ENCODE measurements at regions not wholly inside any gene's neighbourhood (a gene's known extent, or its start where the extent isn't known, plus 50 kb on each side); places are given as distances from the start of the nearest gene placed in this dataset.

GRCh38 chr12:127538316-127538715 is 728.7 kb upstream of the TMEM132C start:
- no peak overlapping the region for H3K4me3 ChIP-seq (ENCODE audit: low read depth, low read length)
- in situ Hi-C loops (cut with HindIII; ENCODE audit: low pct_ligation_motif_present, low sequenced_read_pairs) = no loop called here
- H3K27me3 ChIP-seq (replicated peaks) = no peaks in the 10 kb centered on the region
- TF ChIP-seq CTCF (IDR thresholded peaks at IDR 0.05; ENCODE audit: low read depth, low read length, missing control alignments) = no peak
- DNase-seq = no peak
- no peak overlapping the region for H3K27ac ChIP-seq
- no peaks in the 10 kb centered on the region for H3K36me3 ChIP-seq (replicated peaks)

GRCh38 chr12:127539226-127539858 is 727.6 kb upstream of the TMEM132C start:
- no peak for TF ChIP-seq CTCF (IDR thresholded peaks at IDR 0.05; ENCODE audit: low read depth, low read length, missing control alignments)
- Histone ChIP-seq H3K36me3 (replicated peaks) (no peaks in the 10 kb centered on the region), H3K27ac (no peak overlapping the region), H3K4me3 (ENCODE audit: low read depth, low read length) (no peak overlapping the region), H3K27me3 (replicated peaks) (no peaks in the 10 kb centered on the region)
- DNase-seq = no peak
- in situ Hi-C loops (cut with HindIII; ENCODE audit: low pct_ligation_motif_present, low sequenced_read_pairs) = no loop called here

- in situ Hi-C loops (cut with HindIII; ENCODE audit: low pct_ligation_motif_present, low sequenced_read_pairs) = no loop called here
- Histone ChIP-seq H3K4me3 (ENCODE audit: low read depth, low read length) (no peak overlapping the region), H3K27me3 (replicated peaks) (no peaks in the 10 kb centered on the region), H3K27ac (no peak overlapping the region), H3K36me3 (replicated peaks) (no peaks in the 10 kb centered on the region)
- no peak for TF ChIP-seq CTCF (IDR thresholded peaks at IDR 0.05; ENCODE audit: low read depth, low read length, missing control alignments)
- no peak for DNase-seq
Observed at GRCh38 chr12:127542391-127542790, 724.6 kb upstream of the TMEM132C start.

GRCh38 chr12:127542931-127543330 is 724.0 kb upstream of the TMEM132C start:
- DNase-seq = no peak
- Histone ChIP-seq H3K27me3 (replicated peaks) (no peaks in the 10 kb centered on the region), H3K27ac (no peak overlapping the region), H3K4me3 (ENCODE audit: low read depth, low read length) (no peak overlapping the region), H3K36me3 (replicated peaks) (no peaks in the 10 kb centered on the region)
- in situ Hi-C loops (cut with HindIII; ENCODE audit: low pct_ligation_motif_present, low sequenced_read_pairs) = no loop called here
- no peak for TF ChIP-seq CTCF (IDR thresholded peaks at IDR 0.05; ENCODE audit: low read depth, low read length, missing control alignments)

GRCh38 chr12:127546721-127547505 is 720.1 kb upstream of the TMEM132C start:
- Histone ChIP-seq H3K4me3 (ENCODE audit: low read depth, low read length) (no peak overlapping the region), H3K36me3 (replicated peaks) (no peaks in the 10 kb centered on the region), H3K27ac (no peak overlapping the region), H3K27me3 (replicated peaks) (no peaks in the 10 kb centered on the region)
- in situ Hi-C loops (cut with HindIII; ENCODE audit: low pct_ligation_motif_present, low sequenced_read_pairs) = no loop called here
- DNase-seq = no peak
- no peak for TF ChIP-seq CTCF (IDR thresholded peaks at IDR 0.05; ENCODE audit: low read depth, low read length, missing control alignments)
